Activated T-cell treated with anti-CD3 and anti-CD28 coated beads for 4 hours (primary cell): ENCODE measurements at regions not wholly inside any gene's neighbourhood (a gene's known extent, or its start where the extent isn't known, plus 50 kb on each side); places are given as distances from the start of the nearest gene placed in this dataset.

Source experiments
- DNase-seq: peaks from one replicate; pipeline ENCODE4 v3.0.0-alpha.2; 2020

DNA sequence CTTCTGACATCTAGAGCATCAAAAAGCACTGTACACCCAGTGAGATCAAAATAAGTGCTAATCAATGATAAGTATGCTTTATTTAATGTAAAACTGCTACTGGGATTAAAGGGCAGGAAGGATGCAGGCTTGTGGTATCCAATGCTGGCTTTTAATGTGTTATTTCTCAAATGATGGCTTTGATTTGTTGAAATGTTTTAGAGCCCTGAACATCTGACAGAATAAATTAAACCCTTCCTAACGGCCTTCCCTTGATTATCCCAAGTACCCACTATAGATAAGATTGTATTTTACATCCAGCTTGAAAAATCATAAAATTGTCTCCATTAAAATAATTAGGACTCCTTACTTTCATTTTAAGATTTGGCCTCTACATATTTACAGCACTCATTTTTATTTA lies 382.9 kb downstream of the HNRNPD start:
- no peak for DNase-seq

- no peak for DNase-seq
These were observed 383.6 kb downstream of the HNRNPD start for GRCh38 chr4:81990211-81990610.

GRCh38 chr4:81989202-81989601 lies 384.6 kb downstream of the HNRNPD start:
- no peak for DNase-seq

GRCh38 chr4:81988178-81988577 lies 385.6 kb downstream of the HNRNPD start:
- DNase-seq, result no peak

DNA sequence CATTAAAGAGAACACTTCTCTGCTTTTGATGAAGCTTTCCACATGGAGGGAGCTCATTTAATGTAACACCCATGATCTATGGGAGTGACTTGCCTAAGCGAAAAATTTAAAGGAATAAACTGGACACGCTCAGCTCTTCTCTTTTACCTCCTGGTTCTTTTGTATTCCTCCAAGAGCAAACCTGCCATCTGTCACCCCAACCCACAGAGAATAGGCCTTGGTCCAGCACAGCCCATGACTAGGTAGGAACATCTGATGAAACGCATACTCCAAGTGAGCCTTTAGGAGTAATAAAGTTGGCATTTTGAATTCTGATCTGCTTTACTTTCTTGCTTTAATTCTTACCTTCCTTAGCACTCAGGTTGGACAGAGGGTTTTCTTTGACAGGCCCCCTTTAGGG lies 389.0 kb downstream of the HNRNPD start:
- DNase-seq, result no peak

GRCh38 chr4:81982846-81983540 lies 390.8 kb downstream of the HNRNPD start:
- no peak for DNase-seq

GRCh38 chr4:81981218-81981617 lies 392.6 kb downstream of the HNRNPD start:
- no peak for DNase-seq

DNA sequence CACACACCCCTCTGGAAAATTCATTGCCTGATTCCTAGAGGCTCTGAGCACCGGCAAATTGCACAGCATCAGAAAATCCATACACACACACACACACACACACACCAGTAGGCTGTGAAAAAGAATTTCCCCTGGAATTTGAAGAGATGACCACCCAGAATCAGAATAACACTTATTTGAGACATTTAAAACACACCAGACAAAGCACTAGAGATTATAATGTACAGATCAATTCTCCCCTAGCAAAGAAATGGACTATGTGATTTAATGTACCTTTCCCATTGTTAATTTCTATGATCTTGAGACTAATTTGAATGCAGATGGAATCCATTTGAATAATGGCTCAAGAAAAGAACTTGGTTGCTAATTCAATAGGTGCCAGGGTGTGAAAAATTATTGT lies 399.3 kb downstream of the HNRNPD start:
- DNase-seq, result no peak

DNA sequence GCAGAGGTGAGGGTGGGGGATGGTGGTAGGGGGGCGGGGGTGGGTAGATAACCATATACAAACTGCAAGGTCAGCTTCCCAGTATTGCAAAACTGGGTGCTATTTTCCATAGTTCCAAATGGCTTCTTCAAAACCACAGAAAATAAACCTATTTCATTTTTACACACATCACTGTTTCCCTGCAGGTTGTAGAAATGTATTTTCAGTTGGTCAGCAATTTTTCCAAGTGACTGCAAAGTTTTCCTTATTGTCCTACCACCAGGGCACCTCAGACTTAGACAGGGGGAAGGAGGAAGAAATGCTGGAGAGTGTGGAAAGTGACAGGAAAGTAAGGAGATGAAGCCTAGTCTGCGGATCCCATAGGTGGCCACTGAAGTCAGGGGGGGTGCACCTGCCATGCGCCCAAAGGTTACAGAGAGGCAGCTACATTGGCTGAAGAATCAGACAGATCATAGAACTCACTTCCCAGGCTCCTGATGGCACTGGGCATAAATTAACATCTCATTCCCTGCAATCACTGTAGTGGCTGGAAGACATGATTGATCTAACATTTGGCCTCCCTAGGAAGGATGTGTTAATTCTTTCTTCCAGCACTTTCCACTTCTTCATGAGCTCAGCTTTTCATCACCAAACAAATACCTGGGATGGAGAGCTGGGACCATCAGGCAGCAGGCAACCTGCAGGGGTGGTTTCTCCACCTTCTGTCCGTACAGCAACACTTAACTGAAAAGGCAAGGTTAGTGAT lies 402.0 kb downstream of the HNRNPD start:
- no peak for DNase-seq

DNA sequence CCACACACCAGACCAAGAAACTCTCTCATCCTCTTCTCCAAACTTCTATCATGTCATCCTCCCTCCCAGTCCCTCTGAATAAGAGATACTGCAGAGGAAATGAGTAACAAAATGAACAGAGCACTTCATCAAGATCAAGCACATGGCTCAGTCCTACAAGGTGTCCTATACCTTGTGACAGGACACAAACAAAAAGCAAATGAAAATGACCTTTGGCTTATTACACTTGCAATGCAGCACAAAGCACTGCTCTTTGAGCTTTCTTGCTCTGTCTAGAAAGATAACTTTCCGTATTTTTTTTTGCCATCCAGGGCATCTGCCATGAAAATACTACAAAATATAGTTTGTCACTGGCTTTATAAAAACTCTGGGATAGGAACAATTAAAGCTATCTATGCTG lies 402.7 kb downstream of the HNRNPD start:
- DNase-seq, result no peak

- no peak for DNase-seq
These were observed 403.3 kb downstream of the HNRNPD start for GRCh38 chr4:81970454-81970853.

DNA sequence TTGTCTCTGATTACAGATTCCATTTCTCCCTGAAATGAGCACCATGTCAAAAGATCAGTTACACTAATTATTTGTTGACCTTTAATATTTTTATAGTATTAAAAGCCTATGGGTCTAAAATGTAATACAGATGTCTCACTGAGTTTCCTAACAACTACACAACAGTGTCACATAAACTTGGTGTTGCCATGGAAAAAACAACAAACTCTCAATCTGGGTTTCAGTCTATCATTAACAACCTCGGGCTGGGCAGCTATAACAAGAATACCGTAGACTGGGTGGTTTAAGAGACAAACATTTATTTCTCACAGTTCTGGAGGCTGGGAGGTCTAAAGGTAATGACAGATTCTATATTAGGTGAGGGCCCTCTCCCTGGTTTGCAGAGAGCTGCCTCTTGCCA lies 407.1 kb downstream of the HNRNPD start:
- no peak for DNase-seq

DNA sequence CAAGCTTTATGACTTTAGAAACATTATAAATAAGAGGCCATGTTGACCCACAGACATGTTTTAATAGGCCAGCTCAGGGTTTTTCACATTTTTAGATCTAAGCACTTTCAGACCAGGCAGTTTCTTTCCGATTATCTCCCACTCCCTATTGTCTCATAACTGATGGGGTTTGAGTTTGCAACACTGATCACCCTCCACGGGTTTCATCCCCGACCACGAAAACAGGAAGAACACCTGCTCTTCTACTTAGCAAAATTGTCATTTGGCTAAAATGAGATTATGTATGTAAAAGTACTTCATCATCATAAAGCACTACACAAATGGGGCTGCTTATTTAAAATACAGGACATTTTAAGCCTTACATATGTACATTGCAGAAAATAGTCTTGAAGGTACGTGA lies 407.9 kb downstream of the HNRNPD start:
- DNase-seq, result no peak

DNA sequence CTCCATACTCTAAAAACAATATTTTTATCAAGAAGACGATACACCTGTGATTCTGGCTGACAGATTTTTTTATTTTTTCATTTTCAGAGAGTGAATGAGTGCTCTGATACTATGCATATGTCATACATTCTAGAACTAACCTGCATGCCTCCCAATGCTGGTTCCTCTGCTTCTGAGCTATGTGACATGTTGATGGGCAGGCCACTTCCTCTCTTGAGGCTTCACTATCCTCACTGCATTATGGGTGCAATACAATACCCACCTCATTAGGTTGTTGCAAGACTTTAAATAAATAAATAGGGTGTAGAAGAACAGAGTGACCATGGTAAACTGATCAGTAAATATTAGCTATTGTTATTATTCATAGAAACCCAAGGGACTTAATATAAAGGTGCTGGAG lies 408.3 kb downstream of the HNRNPD start:
- no peak for DNase-seq

GRCh38 chr4:81963763-81964020 lies 410.1 kb downstream of the HNRNPD start:
- no peak for DNase-seq

DNA sequence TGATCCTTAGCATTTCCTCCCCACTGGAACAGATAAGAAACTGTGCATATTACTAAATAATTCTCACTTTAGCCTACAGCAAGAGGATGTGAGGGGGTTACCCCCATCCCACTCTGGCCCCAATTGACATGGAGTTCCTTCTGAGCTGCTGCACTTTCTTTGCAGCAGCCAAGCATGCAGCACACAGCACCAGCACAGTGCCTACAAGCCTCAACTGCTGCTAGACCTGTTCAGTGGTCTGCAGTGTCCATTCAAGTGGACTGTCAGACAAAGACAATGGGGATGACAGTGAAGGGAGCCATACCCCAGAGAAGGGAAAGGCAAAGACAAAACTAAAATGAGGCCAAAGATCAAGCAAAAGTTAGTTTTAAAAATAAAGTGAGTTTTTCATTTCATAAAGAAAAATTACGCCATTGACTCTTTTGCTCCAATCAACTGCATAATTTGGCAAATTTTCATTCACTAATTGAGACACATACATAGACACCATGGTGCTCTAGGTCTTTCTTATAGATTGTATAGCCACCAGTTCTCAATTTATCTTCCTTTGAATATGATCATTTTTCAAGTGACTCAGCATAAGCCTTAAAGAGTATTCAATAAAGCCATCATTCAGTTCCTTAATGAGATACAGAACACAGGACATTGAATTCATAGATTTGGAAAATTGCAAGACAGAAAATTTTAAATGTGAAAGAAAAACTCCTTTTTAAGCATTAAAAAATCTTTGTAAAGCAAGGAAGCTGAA lies 410.6 kb downstream of the HNRNPD start:
- no peak for DNase-seq

DNA sequence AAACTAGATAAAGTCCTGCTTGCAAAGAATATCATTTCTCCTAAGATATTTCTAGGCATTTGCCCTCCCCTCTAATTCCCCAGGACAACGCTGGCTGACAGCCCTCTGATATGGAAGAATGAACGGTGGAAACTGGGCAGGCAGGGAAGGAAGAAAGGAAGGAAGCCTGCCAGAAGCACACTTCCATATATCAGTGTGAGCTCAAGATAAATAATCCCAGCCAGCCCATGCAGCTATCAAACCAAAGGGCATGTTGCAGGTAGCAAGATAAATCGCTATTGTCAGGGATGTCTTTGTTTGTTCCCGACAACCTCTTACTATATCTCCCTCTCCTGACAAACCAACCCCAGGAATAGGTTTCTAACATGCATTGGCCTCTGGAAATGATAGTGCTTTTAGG lies 412.8 kb downstream of the HNRNPD start:
- no peak for DNase-seq

- no peak for DNase-seq
These were observed 419.5 kb downstream of the HNRNPD start for GRCh38 chr4:81954271-81954670.

DNA sequence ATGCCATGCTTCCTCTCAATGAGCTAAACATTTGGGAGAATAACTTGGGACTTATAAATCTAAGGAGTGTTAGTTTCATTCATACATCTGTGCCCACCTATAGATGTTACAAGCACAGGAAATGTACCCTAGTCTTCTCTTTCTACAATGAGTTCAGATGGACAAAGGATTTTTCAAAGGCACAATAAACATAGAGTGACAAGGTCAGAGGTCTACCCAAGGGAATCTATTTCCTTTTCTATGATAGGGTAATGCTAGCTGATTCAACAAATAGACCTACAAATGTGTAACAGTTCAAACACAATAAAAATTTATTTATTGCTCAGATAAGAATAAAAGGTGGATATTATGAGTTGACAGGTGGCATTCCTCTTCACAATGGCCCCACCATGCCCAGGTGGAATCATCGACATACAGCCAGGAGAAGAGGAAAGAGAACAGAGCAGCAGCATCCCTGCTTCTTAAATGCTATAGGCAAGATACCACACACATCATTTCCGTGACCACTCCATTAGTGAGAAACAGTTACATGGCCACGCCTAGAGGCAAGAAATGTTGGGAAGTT lies 421.8 kb downstream of the HNRNPD start:
- no peak for DNase-seq

GRCh38 chr4:81946996-81947395 lies 426.8 kb downstream of the HNRNPD start:
- DNase-seq, result no peak

GRCh38 chr4:81930506-81931238 lies 443.1 kb downstream of the HNRNPD start:
- DNase-seq, result no peak

DNA sequence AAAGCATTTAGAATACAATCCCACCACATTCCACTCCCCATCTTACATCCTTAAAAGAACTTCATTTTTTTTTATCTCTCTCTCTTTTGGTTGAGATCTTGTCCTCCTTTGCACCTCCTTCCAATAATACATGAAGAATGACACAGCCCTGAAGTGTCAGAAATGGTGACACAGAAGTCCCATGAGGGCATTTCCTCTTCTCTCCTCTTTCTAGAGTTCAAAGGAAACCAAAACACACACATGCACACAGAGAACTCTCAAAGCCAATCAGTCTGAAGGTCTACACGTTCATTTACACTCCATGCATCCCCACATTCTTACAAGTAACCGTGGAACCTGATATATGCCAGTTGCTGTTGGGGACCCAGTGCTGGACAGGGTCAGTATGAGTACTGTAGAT lies 450.7 kb downstream of the HNRNPD start:
- DNase-seq, result no peak

GRCh38 chr4:81922313-81922712 lies 450.6 kb upstream of the RASGEF1B start:
- DNase-seq, result no peak
